PC-9 (cell line): ENCODE measurements at regions not wholly inside any gene's neighbourhood (a gene's known extent, or its start where the extent isn't known, plus 50 kb on each side); places are given as distances from the start of the nearest gene placed in this dataset.

ENCODE experiments used
- CTCF ChIP-seq: fragments of 200-600 bp; sonication (generic); conservative IDR thresholded peaks from 2 replicates; pipeline ENCODE4 v1.6.1; 2017; ENCODE audit warnings: mixed run types, antibody characterized with exemption, mild to moderate bottlenecking, moderate library complexity
- EZH2 ChIP-seq: fragments of 200-600 bp; sonication (generic); IDR thresholded peaks from 2 replicates; pipeline ENCODE4 v1.8.0; 2017; ENCODE audit warnings: antibody characterized with exemption, low read depth

- TF ChIP-seq CTCF: no peak
- no peak for TF ChIP-seq EZH2
Measured at GRCh38 chr3:110165370-110165743, 828.0 kb upstream of the DPPA4 start.
